IPS-11a (cell line): ENCODE measurements at regions not wholly inside any gene's neighbourhood (a gene's known extent, or its start where the extent isn't known, plus 50 kb on each side); places are given as distances from the start of the nearest gene placed in this dataset.

Experiments used
- H3K4me3 ChIP-seq: one replicate; pipeline ENCODE4 v1.5.1; 2013; ENCODE audit warnings: low read depth, low read length, control low read depth

GRCh38 chr2:177074099-177074710 lies 138.4 kb upstream of the HNRNPA3 start:
- no peak overlapping the region for H3K4me3 ChIP-seq

GRCh38 chr2:177075254-177075653 lies 137.3 kb upstream of the HNRNPA3 start:
- no peak overlapping the region for H3K4me3 ChIP-seq

GRCh38 chr2:177076636-177077179 lies 135.9 kb upstream of the HNRNPA3 start:
- H3K4me3 ChIP-seq: no peak overlapping the region

- no peak overlapping the region for H3K4me3 ChIP-seq
Observed at GRCh38 chr2:177077778-177078177, 134.8 kb upstream of the HNRNPA3 start.

- H3K4me3 ChIP-seq: no peak overlapping the region
Observed at GRCh38 chr2:177078416-177078815, 134.2 kb upstream of the HNRNPA3 start.

- H3K4me3 ChIP-seq: no peak overlapping the region
Observed at GRCh38 chr2:177078855-177079254, 133.7 kb upstream of the HNRNPA3 start.

GRCh38 chr2:177080746-177081284 lies 131.8 kb upstream of the HNRNPA3 start:
- no peak overlapping the region for H3K4me3 ChIP-seq

- no peak overlapping the region for H3K4me3 ChIP-seq
Observed at GRCh38 chr2:177084607-177085006, 128.0 kb upstream of the HNRNPA3 start.

GRCh38 chr2:177088529-177088928 lies 124.1 kb upstream of the HNRNPA3 start:
- no peak overlapping the region for H3K4me3 ChIP-seq

GRCh38 chr2:177090967-177091366 lies 121.6 kb upstream of the HNRNPA3 start:
- no peak overlapping the region for H3K4me3 ChIP-seq

- no peak overlapping the region for H3K4me3 ChIP-seq
Observed at GRCh38 chr2:177093371-177093770, 119.2 kb upstream of the HNRNPA3 start.

GRCh38 chr2:177098001-177098613 lies 114.5 kb upstream of the HNRNPA3 start:
- no peak overlapping the region for H3K4me3 ChIP-seq

GRCh38 chr2:177101930-177102329 lies 110.7 kb upstream of the HNRNPA3 start:
- no peak overlapping the region for H3K4me3 ChIP-seq

GRCh38 chr2:177106212-177106611 lies 106.4 kb upstream of the HNRNPA3 start:
- H3K4me3 ChIP-seq: no peak overlapping the region

GRCh38 chr2:177108890-177109289 lies 103.7 kb upstream of the HNRNPA3 start:
- H3K4me3 ChIP-seq: no peak overlapping the region

- no peak overlapping the region for H3K4me3 ChIP-seq
Observed at GRCh38 chr2:177114712-177115111, 97.9 kb upstream of the HNRNPA3 start.

GRCh38 chr2:177117755-177118154 lies 94.8 kb upstream of the HNRNPA3 start:
- H3K4me3 ChIP-seq: no peak overlapping the region

- no peak overlapping the region for H3K4me3 ChIP-seq
Observed at GRCh38 chr2:177118636-177119035, 94.0 kb upstream of the HNRNPA3 start.

GRCh38 chr2:177119099-177119498 lies 93.5 kb upstream of the HNRNPA3 start:
- no peak overlapping the region for H3K4me3 ChIP-seq

GRCh38 chr2:177123048-177123447 lies 89.5 kb upstream of the HNRNPA3 start:
- H3K4me3 ChIP-seq: no peak overlapping the region

- H3K4me3 ChIP-seq: no peak overlapping the region
Observed at GRCh38 chr2:177124371-177124770, 88.2 kb upstream of the HNRNPA3 start.

- no peak overlapping the region for H3K4me3 ChIP-seq
Observed at GRCh38 chr2:177127821-177128220, 84.8 kb upstream of the HNRNPA3 start.
